IMR-90 (cell line): ENCODE measurements at regions not wholly inside any gene's neighbourhood (a gene's known extent, or its start where the extent isn't known, plus 50 kb on each side); places are given as distances from the start of the nearest gene placed in this dataset.

Source experiments
- ATAC-seq: fragments of 200-7000 bp; cut with Tn5 transposase; 2 replicates; pipeline ENCODE4 v1.9.1; 2020; ENCODE audit warnings: low read depth, mild to moderate bottlenecking, moderate library complexity
- BruUV-seq: library from RNA; stranded (reverse); fragments of 400-500 nt; replicated peaks from 2 replicates; lab custom pipeline; 2021; lab: Mats Ljungman, UMichigan
- CTCF ChIA-PET: fragments of 300-600 bp; formaldehyde crosslinking; extraction: SDS; loops from one replicate; lab custom pipeline; 2021; ENCODE audit warnings: antibody characterized with exemption; lab: Yijun Ruan, JAX
- POLR2A ChIA-PET: fragments of 300-600 bp; sonication (Branson Sonifier 250); formaldehyde crosslinking; loops from one replicate; lab custom pipeline; 2022; ENCODE audit warnings: antibody characterized with exemption; ENCODE audit not compliant: unreplicated experiment; lab: Charles Lee
- DNase-seq: peaks from one replicate; pipeline ENCODE4 v3.0.0; 2013
- H2AFZ ChIP-seq: replicated peaks from 2 replicates; pipeline ENCODE3; 2013; ENCODE audit warnings: low read length, mild to moderate bottlenecking; ENCODE audit not compliant: poor library complexity
- H2AK5ac ChIP-seq: 2 replicates; pipeline ENCODE4 v1.6.1; 2013; ENCODE audit warnings: low read depth, low read length, inconsistent platforms
- H2AK9ac ChIP-seq: replicated peaks from 2 replicates; pipeline ENCODE3; 2013; ENCODE audit warnings: mild to moderate bottlenecking, low read depth, low read length, moderate library complexity; ENCODE audit not compliant: poor library complexity
- H2BK120ac ChIP-seq: 2 replicates; pipeline ENCODE4 v1.6.1; 2013; ENCODE audit warnings: low read depth, low read length, inconsistent platforms
- H2BK15ac ChIP-seq: 3 replicates; pipeline ENCODE4 v1.6.1; 2013; ENCODE audit warnings: low read depth, low read length, inconsistent platforms
- H2BK20ac ChIP-seq: 2 replicates; pipeline ENCODE4 v1.6.1; 2013; ENCODE audit warnings: low read depth, mild to moderate bottlenecking, inconsistent platforms, low read length, moderate library complexity
- H2BK5ac ChIP-seq: 2 replicates; pipeline ENCODE4 v1.6.1; 2013; ENCODE audit warnings: mild to moderate bottlenecking, low read depth, low read length, inconsistent platforms; ENCODE audit not compliant: poor library complexity, severe bottlenecking
- H3K14ac ChIP-seq: replicated peaks from 2 replicates; pipeline ENCODE4 v1.6.1; 2013; ENCODE audit warnings: low read depth, low read length, inconsistent platforms
- H3K18ac ChIP-seq: 2 replicates; pipeline ENCODE4 v1.6.1; 2013; ENCODE audit warnings: low read depth, low read length, control low read depth
- H3K23ac ChIP-seq: 2 replicates; pipeline ENCODE4 v1.6.1; 2013; ENCODE audit warnings: low read depth, low read length, inconsistent platforms
- H3K27ac ChIP-seq: 2 replicates; pipeline ENCODE4 v1.5.1; 2013; ENCODE audit warnings: mild to moderate bottlenecking, control low read depth, low read length; ENCODE audit not compliant: insufficient read depth
- H3K27me3 ChIP-seq: 2 replicates; pipeline ENCODE4 v1.6.1; 2013; ENCODE audit warnings: low read length; ENCODE audit not compliant: control insufficient read depth, insufficient read depth
- H3K36me3 ChIP-seq: 2 replicates; pipeline ENCODE4 v1.6.1; 2013; ENCODE audit warnings: low read length, mixed read lengths; ENCODE audit not compliant: control insufficient read depth, insufficient read depth
- H3K4ac ChIP-seq: 2 replicates; pipeline ENCODE4 v1.6.1; 2013; ENCODE audit warnings: low read depth, low read length, inconsistent platforms
- H3K4me1 ChIP-seq: 2 replicates; pipeline ENCODE4 v1.6.1; 2013; ENCODE audit warnings: low read length, mixed read lengths; ENCODE audit not compliant: control insufficient read depth, insufficient read depth
- H3K4me2 ChIP-seq: 2 replicates; pipeline ENCODE4 v1.6.1; 2013; ENCODE audit warnings: low read depth, mild to moderate bottlenecking, control low read depth, low read length, moderate library complexity
- H3K4me3 ChIP-seq: 2 replicates; pipeline ENCODE4 v1.5.1; 2013; ENCODE audit warnings: low read depth, mild to moderate bottlenecking, control low read depth, low read length, moderate library complexity; ENCODE audit not compliant: insufficient read depth
- H3K56ac ChIP-seq: 2 replicates; pipeline ENCODE4 v1.6.1; 2013; ENCODE audit warnings: low read length, inconsistent platforms; ENCODE audit not compliant: insufficient read depth; ENCODE audit errors: extremely low read depth
- H3K79me1 ChIP-seq, 2 experiments: 2 replicates each; pipeline ENCODE4 v1.6.1; 2013; ENCODE audit warnings: low read length in 2 of 2, inconsistent platforms in 1 of 2, low read depth in 1 of 2
- H3K9ac ChIP-seq: 2 replicates; pipeline ENCODE4 v1.6.1; 2013; ENCODE audit warnings: low read depth, low read length, control low read depth
- H3K9me1 ChIP-seq: 2 replicates; pipeline ENCODE4 v1.6.1; 2013; ENCODE audit warnings: low read length, inconsistent platforms; ENCODE audit not compliant: insufficient read depth
- H3K9me3 ChIP-seq: 2 replicates; pipeline ENCODE4 v1.6.1; 2013; ENCODE audit warnings: low read length; ENCODE audit not compliant: control insufficient read depth, insufficient read depth
- H4K20me1 ChIP-seq: 2 replicates; pipeline ENCODE4 v1.6.1; 2013; ENCODE audit warnings: low read length, inconsistent platforms; ENCODE audit not compliant: insufficient read depth
- H4K5ac ChIP-seq: 2 replicates; pipeline ENCODE4 v1.6.1; 2013; ENCODE audit warnings: mild to moderate bottlenecking, low read depth, low read length, control low read depth
- H4K8ac ChIP-seq, 2 experiments: 2 replicates each; pipeline ENCODE4 v1.6.1; 2013; ENCODE audit warnings: low read depth in 2 of 2, low read length in 2 of 2, control low read depth in 1 of 2, inconsistent platforms in 1 of 2
- H4K91ac ChIP-seq: 2 replicates; pipeline ENCODE4 v1.6.1; 2013; ENCODE audit warnings: low read depth, low read length, inconsistent platforms; ENCODE audit not compliant: insufficient read depth
- CEBPB ChIP-seq: IDR thresholded peaks from 2 replicates; pipeline ENCODE4 v1.6.1; 2012; ENCODE audit warnings: low read depth, low read length, improper control_type of control experiment
- FOS ChIP-seq: fragments of 150-350 bp; IDR thresholded peaks from 2 replicates; pipeline ENCODE4 v1.6.1; 2016; ENCODE audit warnings: low read depth, low read length
- MAZ ChIP-seq: IDR thresholded peaks from 2 replicates; pipeline ENCODE4 v1.6.1; 2012; ENCODE audit warnings: low read depth, mild to moderate bottlenecking, low read length, improper control_type of control experiment, moderate library complexity, borderline replicate concordance
- NFE2L2 ChIP-seq: fragments of 150-350 bp; IDR thresholded peaks from 2 replicates; pipeline ENCODE4 v1.6.1; 2016; ENCODE audit warnings: low read depth, mild to moderate bottlenecking, low read length
- dilution Hi-C: fragments of 300-500 bp; cut with HindIII; formaldehyde crosslinking; loops from one replicate; pipeline ENCODE4 v1.14.3; 2018; ENCODE audit warnings: low sequenced_read_pairs; ENCODE audit not compliant: unreplicated experiment
- in situ Hi-C: fragments of 300-500 bp; cut with MboI; formaldehyde crosslinking; loops from 3 replicates; pipeline ENCODE4 v1.14.3; 2019; ENCODE audit warnings: low sequenced_read_pairs, inconsistent platforms, mixed read lengths
- intact Hi-C: fragments of 100-400 bp; cut with micrococcal nuclease; formaldehyde crosslinking; loops from 2 replicates; pipeline ENCODE4 v1.10.0; 2022

DNA sequence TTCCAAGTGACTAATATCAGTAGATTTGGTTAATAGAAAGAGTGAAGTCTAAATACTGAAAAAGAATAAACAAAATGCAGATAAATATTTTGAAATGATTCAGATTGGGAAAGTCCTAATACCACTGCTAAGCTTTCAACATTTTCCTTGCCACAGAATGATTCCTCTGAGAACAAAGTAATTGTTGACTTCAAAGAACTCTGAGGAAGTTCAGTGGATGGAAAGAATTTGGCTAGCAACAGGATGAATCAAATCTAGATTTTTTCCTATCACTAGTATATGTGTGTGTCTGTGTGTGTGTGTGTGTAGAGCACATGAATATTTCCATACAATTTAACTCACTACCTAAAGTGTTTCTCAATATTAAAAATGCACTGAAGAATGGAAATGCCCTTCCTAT lies 107.9 kb upstream of the PREP start:
- Histone ChIP-seq H2AK9ac (no peak overlapping the region), H3K18ac (no peak overlapping the region), H2BK15ac (no peak overlapping the region), H4K8ac (no peak overlapping the region), H2BK120ac (peak overlapping the region; percentile 68; the same call in 1 of the 2 replicates), H3K36me3 (no peaks in the 10 kb centered on the region), H3K4me1 (peaks cover 1% of the 10 kb centered on the region; the same call in 1 of the 2 replicates), H3K4ac (no peak overlapping the region; the same call in 1 of the 2 replicates), H4K91ac (no peak overlapping the region), H2BK5ac (peak overlapping the region; percentile 38), H3K27ac (no peak overlapping the region), H3K23ac (no peak overlapping the region), H3K9me3 (no peaks in the 10 kb centered on the region), H3K9me1 (peaks cover 4% of the 10 kb centered on the region; the same call in 1 of the 2 replicates), H3K4me3 (no peak overlapping the region), H2AK5ac (no peak overlapping the region), H4K5ac (no peak overlapping the region), H3K9ac (no peak overlapping the region), H2AFZ (no peak overlapping the region), H2BK20ac (no peak overlapping the region; the same call in 1 of the 2 replicates), H3K4me2 (no peak overlapping the region), H3K56ac (no peak overlapping the region), H4K20me1 (no peaks in the 10 kb centered on the region), H3K27me3 (no peaks in the 10 kb centered on the region), H3K79me1 (no peaks in the 10 kb centered on the region), H3K14ac (no peak overlapping the region)
- DNase-seq: peak; percentile 77
- peak; percentile 71 for ATAC-seq
- BruUV-seq: no TSS peak
- CTCF ChIA-PET: no interaction called here
- POLR2A ChIA-PET: no interaction called here
- TF ChIP-seq FOS (0 out of 2 replicates have a peak, but pooled peaks have one; percentile 2), CEBPB (peak; percentile 37; the same call in 1 of the 2 replicates), MAZ (no peak), NFE2L2 (no peak)
- intact Hi-C loops: loop anchor here (2.0 kb wide), 1 partner anchor 94 kb away; no protein-coding TSS in a partner anchor
- dilution Hi-C loops: no loop called here
- in situ Hi-C loops: no loop called here
